K562 (cell line): ENCODE measurements at regions not wholly inside any gene's neighbourhood (a gene's known extent, or its start where the extent isn't known, plus 50 kb on each side); places are given as distances from the start of the nearest gene placed in this dataset.

Experiments used
- ATAC-seq: fragments of 200-7000 bp; cut with Tn5 transposase; 3 replicates; pipeline ENCODE4 v1.9.1; 2020; ENCODE audit warnings: moderate library complexity
- BruUV-seq: library from RNA; stranded (reverse); fragments of 400-500 nt; replicated peaks from 2 replicates; lab custom pipeline; 2021; lab: Mats Ljungman, UMichigan
- CTCF ChIA-PET: fragments of 300-600 bp; formaldehyde crosslinking; extraction: SDS; loops from one replicate; lab custom pipeline; 2021; ENCODE audit warnings: low intra/inter-chr PET ratio; lab: Yijun Ruan, JAX
- POLR2A ChIA-PET: fragments of 300-600, 350-650 bp; sonication (Branson Sonifier 250); formaldehyde crosslinking; extraction: SDS; loops from one replicate; lab custom pipeline; 2021; ENCODE audit warnings: antibody characterized with exemption, inconsistent platforms; lab: Yijun Ruan, JAX
- DNase-seq, 4 experiments: peaks; one replicate each; pipeline versions ENCODE4 v3.0.0 to v3.0.0-alpha.2; 2011 to 2018; ENCODE audit warnings: low spot score in 3 of 4, mixed read lengths in 3 of 4; ENCODE audit errors: extremely low read depth in 1 of 4
- FAIRE-seq: peaks from 2 replicates; lab custom pipeline; 2011; peaks lifted over from hg19 to GRCh38; lab: Jason Lieb, UNC
- H2AFZ ChIP-seq: 2 replicates; pipeline ENCODE4 v1.6.0; 2011; ENCODE audit warnings: low read depth, low read length, control low read depth, inconsistent platforms
- H3K27ac ChIP-seq: fragments of 200-600 bp; 3 replicates; pipeline ENCODE4 v1.8.0; 2011; ENCODE audit warnings: low read depth, mild to moderate bottlenecking, control low read depth, inconsistent platforms, low read length, moderate library complexity, mixed read lengths; ENCODE audit errors: extremely low read depth
- H3K27me3 ChIP-seq, 2 experiments: fragments of 300-600 bp in 1 of 2; 2 replicates in 1 of 2; 3 replicates in 1 of 2; pipeline versions ENCODE4 v1.6.0 to v1.8.0; 2011; ENCODE audit warnings: inconsistent platforms in 2 of 2, low read length in 2 of 2, mild to moderate bottlenecking in 1 of 2, mixed read lengths in 1 of 2, moderate library complexity in 1 of 2; ENCODE audit not compliant: control insufficient read depth in 2 of 2, insufficient read depth in 2 of 2
- H3K36me3 ChIP-seq: fragments of 300-600 bp; 3 replicates; pipeline ENCODE4 v1.8.0; 2011; ENCODE audit warnings: mild to moderate bottlenecking, low read length, inconsistent platforms; ENCODE audit not compliant: control insufficient read depth, insufficient read depth
- H3K4me1 ChIP-seq, 2 experiments: fragments of 200-600 bp in 1 of 2; replicated peaks in 1 of 2; 2 replicates in 1 of 2; 3 replicates in 1 of 2; pipeline versions ENCODE4 v1.5.1 to v1.8.0; 2011; ENCODE audit warnings: inconsistent platforms in 2 of 2, low read length in 2 of 2, mild to moderate bottlenecking in 1 of 2, mixed read lengths in 1 of 2, moderate library complexity in 1 of 2; ENCODE audit not compliant: control insufficient read depth in 2 of 2, insufficient read depth in 2 of 2
- H3K4me2 ChIP-seq: 2 replicates; pipeline ENCODE4 v1.6.1; 2011; ENCODE audit warnings: low read length, control low read depth, inconsistent platforms, mixed read lengths; ENCODE audit not compliant: insufficient read depth
- H3K4me3 ChIP-seq: fragments of 200-600 bp; sonication (generic), shearing (Covaris generic); 2 replicates; pipeline ENCODE4 v1.5.1; 2016; ENCODE audit warnings: control low read depth, inconsistent platforms
- H3K79me2 ChIP-seq: fragments of 200-600 bp; 3 replicates; pipeline ENCODE4 v1.8.0; 2011; ENCODE audit warnings: low read length, inconsistent platforms; ENCODE audit not compliant: control insufficient read depth, insufficient read depth
- H3K9ac ChIP-seq, 2 experiments: 2 replicates each; pipeline versions ENCODE4 v1.6.0 to v1.6.1; 2011; ENCODE audit warnings: low read depth in 2 of 2, low read length in 2 of 2, control low read depth in 1 of 2, inconsistent platforms in 1 of 2, mild to moderate bottlenecking in 1 of 2, mixed read lengths in 1 of 2; ENCODE audit not compliant: insufficient read depth in 1 of 2
- H3K9me1 ChIP-seq: one replicate; pipeline ENCODE4 v1.6.0; 2011; ENCODE audit warnings: inconsistent platforms, mild to moderate bottlenecking, low read length, moderate library complexity; ENCODE audit not compliant: control insufficient read depth, insufficient read depth
- H3K9me3 ChIP-seq: replicated peaks from 2 replicates; pipeline ENCODE4 v1.5.1; 2011; ENCODE audit warnings: low read depth, low read length, inconsistent platforms; ENCODE audit not compliant: control insufficient read depth, insufficient read depth
- H4K20me1 ChIP-seq: replicated peaks from 2 replicates; pipeline ENCODE4 v1.6.1; 2011; ENCODE audit warnings: low read length, inconsistent platforms, mixed read lengths; ENCODE audit not compliant: control insufficient read depth, insufficient read depth
- ATF1 ChIP-seq, 2 experiments: fragments of 450-650 bp in 1 of 2; IDR thresholded peaks; 2 replicates each; pipeline ENCODE4 v1.6.1; 2016; ENCODE audit warnings: missing compliant biosample characterization in 1 of 2, missing genetic modification characterization in 1 of 2
- CHD4 ChIP-seq: fragments of 200-600 bp; sonication (generic); IDR thresholded peaks from 3 replicates; pipeline ENCODE4 v1.6.1; 2012; ENCODE audit warnings: low read depth, mild to moderate bottlenecking, mixed read lengths, low read length, inconsistent platforms; ENCODE audit not compliant: insufficient read depth, insufficient replicate concordance, poor library complexity, severe bottlenecking
- KLF13 ChIP-seq: fragments of 450-650 bp; IDR thresholded peaks from 2 replicates; pipeline ENCODE4 v1.6.1; 2016; ENCODE audit warnings: missing genetic modification characterization, low read depth, mild to moderate bottlenecking, missing compliant biosample characterization, moderate library complexity, borderline replicate concordance
- TEAD2 ChIP-seq: fragments of 450-650 bp; IDR thresholded peaks from 2 replicates; pipeline ENCODE4 v1.6.1; 2016; ENCODE audit warnings: missing genetic modification characterization, control low read depth, missing compliant biosample characterization
- ZNF263 ChIP-seq: sonication (generic); formaldehyde crosslinking; IDR thresholded peaks from 2 replicates; pipeline ENCODE4 v1.8.0; 2022; ENCODE audit warnings: mild to moderate bottlenecking, missing genetic modification reagents, borderline replicate concordance
- ZNF444 ChIP-seq: fragments of 250-450 bp; sonication (Bioruptor Pico); IDR thresholded peaks from 2 replicates; pipeline ENCODE4 v1.4.0; 2020; ENCODE audit warnings: mild to moderate bottlenecking, moderate library complexity
- WGBS: fragments of 100-300 bp; shearing (Covaris generic); methylation state at CpG from one replicate; pipeline ENCODE4 v1.1.6; 2016; ENCODE audit warnings: low coverage, mixed read lengths; ENCODE audit not compliant: insufficient coverage; ENCODE audit errors: missing lambda C conversion rate; 5-methylcytosine and 5-hydroxymethylcytosine counted together
- in situ Hi-C: fragments of 300-500 bp; cut with MboI; formaldehyde crosslinking; loops from 4 replicates; pipeline ENCODE4 v1.15.0; 2018; ENCODE audit warnings: inconsistent platforms, mixed read lengths
- intact Hi-C: fragments of 100-400 bp; cut with micrococcal nuclease; formaldehyde crosslinking; loops from 2 replicates; pipeline ENCODE4 v1.14.2; 2022

DNA sequence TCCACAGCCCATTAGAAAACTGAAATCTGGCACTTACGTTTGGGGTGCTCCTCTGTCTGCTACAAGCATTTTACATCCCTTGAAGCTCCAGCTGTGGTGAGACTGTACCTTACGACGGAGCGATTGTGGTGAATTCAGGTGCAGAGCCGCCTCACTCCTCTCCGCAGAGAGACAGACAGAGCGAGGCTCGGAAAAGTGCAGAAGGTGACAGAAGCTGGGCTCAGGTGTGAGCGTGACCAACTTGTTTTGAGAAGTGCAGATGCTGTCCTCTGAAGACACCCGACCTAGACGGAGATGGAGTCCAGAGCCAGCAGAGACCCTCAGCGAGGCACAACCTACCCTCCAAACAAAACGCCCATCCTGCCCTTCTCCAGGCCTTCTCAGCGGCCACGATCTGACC, 196.5 kb downstream of the MED10 start:
- FAIRE-seq (no peak), DNase-seq (no peak), ATAC-seq (no peak)
- no peak for TF ChIP-seq ATF1 (CRISPR knock-in tag; IDR thresholded peaks at IDR 0.05)
- TF ChIP-seq ATF1 (tag; IDR thresholded peaks at IDR 0.05) = no peak
- no peak for TF ChIP-seq TEAD2 (tag)
- no peak for TF ChIP-seq KLF13
- TF ChIP-seq ZNF444 (CRISPR knock-in tag) = no peak
- H3K9me3 ChIP-seq = no peaks in the 10 kb centered on the region
- no peak overlapping the region for H2AFZ ChIP-seq
- ChIA-PET POLR2A (interaction anchor here (0.7 to 0.9 kb wide), 2 partner anchors 9 to 804 kb away, joined by 4 read pairs; no protein-coding TSS in a partner anchor), CTCF (no interaction called here)
- H3K4me1 ChIP-seq = no peaks in the 10 kb centered on the region
- H3K9ac ChIP-seq = no peak overlapping the region; a peak in 1 of 4 replicates
- H3K9me1 ChIP-seq = no peaks in the 10 kb centered on the region
- H3K79me2 ChIP-seq = no peaks in the 10 kb centered on the region
- no peak overlapping the region for H3K4me3 ChIP-seq
- BruUV-seq = no TSS peak
- intact Hi-C loops (no loop called here), in situ Hi-C loops (no loop called here)
- H3K27ac ChIP-seq = no peak overlapping the region
- H3K27me3 ChIP-seq = peaks cover 8 to 31% of the 10 kb centered on the region in 2 experiments; a peak in 4 of 5 replicates
- 0% methylated on average over 14 of the region's 15 CpGs for WGBS
- 0 out of 2 replicates have a peak, but pooled peaks cover 4% of the 10 kb centered on the region for H4K20me1 ChIP-seq
- H3K4me2 ChIP-seq = no peak overlapping the region
- H3K36me3 ChIP-seq = no peaks in the 10 kb centered on the region

DNA sequence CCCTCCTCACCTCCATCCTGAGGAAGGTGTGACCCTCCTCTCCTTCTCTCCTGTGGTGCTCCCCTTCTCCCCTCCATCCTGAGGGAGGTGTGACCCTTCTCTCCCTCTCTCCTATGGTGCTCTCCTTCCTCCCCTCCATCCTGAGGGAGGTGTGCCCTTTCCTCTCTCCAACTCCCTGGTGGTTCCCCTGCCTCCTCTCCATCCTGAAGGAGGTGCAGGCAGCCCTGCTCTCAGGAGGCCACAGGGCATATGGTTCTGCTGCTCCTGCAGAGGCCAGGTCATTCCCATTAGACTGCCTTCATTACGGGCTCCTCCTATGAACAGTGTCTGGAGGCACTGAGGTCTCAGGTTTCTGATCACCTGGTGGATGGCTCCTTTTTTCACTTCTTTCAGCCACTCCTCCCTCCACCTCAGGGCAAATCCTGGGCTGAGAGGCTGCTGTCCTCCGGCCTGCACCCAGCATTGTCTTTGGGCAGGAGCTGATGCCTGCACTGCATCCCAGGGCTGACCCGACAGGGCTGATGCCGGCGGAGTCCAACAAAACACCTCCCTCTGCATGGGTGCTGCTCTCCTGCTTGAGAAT, 197.1 kb downstream of the MED10 start:
- no peak overlapping the region for H3K9ac ChIP-seq
- TF ChIP-seq CHD4 (no peak), ZNF263 (CRISPR knock-in tag) (0 out of 2 replicates have a peak, but pooled peaks have one; percentile 10)
- H3K4me3 ChIP-seq = no peak overlapping the region
- no peak overlapping the region for H3K4me2 ChIP-seq
- in situ Hi-C loops (no loop called here), intact Hi-C loops (no loop called here)
- H3K79me2 ChIP-seq = no peaks in the 10 kb centered on the region
- H3K9me3 ChIP-seq = no peaks in the 10 kb centered on the region
- FAIRE-seq (no peak), ATAC-seq (no peak), DNase-seq (no peak)
- H4K20me1 ChIP-seq = 0 out of 2 replicates have a peak, but pooled peaks cover 4% of the 10 kb centered on the region
- CTCF ChIA-PET = no interaction called here
- no peak overlapping the region for H2AFZ ChIP-seq
- H3K27ac ChIP-seq = no peak overlapping the region
- no TSS peak for BruUV-seq
- H3K27me3 ChIP-seq = peaks cover 8 to 31% of the 10 kb centered on the region in 2 experiments; a peak in 4 of 5 replicates
- no peaks in the 10 kb centered on the region for H3K4me1 ChIP-seq
- 3% methylated on average over 5 of the region's 5 CpGs for WGBS
- no peaks in the 10 kb centered on the region for H3K9me1 ChIP-seq
- no peaks in the 10 kb centered on the region for H3K36me3 ChIP-seq
- POLR2A ChIA-PET = no interaction called here
